Activated CD8-positive, alpha-beta T cell treated with anti-CD3 and anti-CD28 coated beads for 36 hours (primary cell): ENCODE measurements at regions not wholly inside any gene's neighbourhood (a gene's known extent, or its start where the extent isn't known, plus 50 kb on each side); places are given as distances from the start of the nearest gene placed in this dataset.

Experiments used
- ATAC-seq: fragments of 200-7000 bp; cut with Tn5 transposase; one replicate; pipeline ENCODE4 v1.10.0; 2021; ENCODE audit warnings: mild to moderate bottlenecking, moderate library complexity
- CTCF ChIA-PET: fragments of 350-600 bp; sonication (Branson Sonifier 250); formaldehyde crosslinking; loops from one replicate; lab custom pipeline; 2021; ENCODE audit warnings: antibody characterized with exemption; lab: Charles Lee
- POLR2A ChIA-PET: fragments of 350-600 bp; sonication (Branson Sonifier 250); formaldehyde crosslinking; loops from one replicate; lab custom pipeline; 2021; ENCODE audit warnings: antibody characterized with exemption; lab: Charles Lee
- DNase-seq: peaks from one replicate; pipeline ENCODE4 v3.0.0-alpha.2; 2020
- H3K27ac Mint-ChIP-seq: one replicate; pipeline ENCODE4 v1.8.0; 2021; ENCODE audit warnings: mild to moderate bottlenecking, mixed read lengths
- H3K27me3 Mint-ChIP-seq: one replicate; pipeline ENCODE4 v1.8.0; 2021; ENCODE audit warnings: mixed read lengths
- H3K36me3 Mint-ChIP-seq: one replicate; pipeline ENCODE4 v1.8.0; 2021; ENCODE audit warnings: low read depth, mixed read lengths
- H3K4me1 Mint-ChIP-seq: one replicate; pipeline ENCODE4 v1.8.0; 2021; ENCODE audit warnings: low read depth, mixed read lengths
- H3K4me3 Mint-ChIP-seq: one replicate; pipeline ENCODE4 v1.8.0; 2021; ENCODE audit warnings: mild to moderate bottlenecking, moderate library complexity, mixed read lengths
- H3K9me3 Mint-ChIP-seq: one replicate; pipeline ENCODE4 v1.8.0; 2021; ENCODE audit warnings: mixed read lengths
- intact Hi-C: fragments of 100-400 bp; cut with micrococcal nuclease; formaldehyde crosslinking; loops from one replicate; pipeline ENCODE4 v1.10.0; 2022
- TF ChIP-seq, protein P1 (sequence below): fragments of 200-600 bp; IDR thresholded peaks from one replicate; pipeline ENCODE4 v1.8.0; 2022; ENCODE audit warnings: antibody characterized with exemption, mild to moderate bottlenecking

- DNase-seq = no peak
- Mint-ChIP-seq H3K4me1 (no peaks in the 10 kb centered on the region), H3K9me3 (no peaks in the 10 kb centered on the region), H3K36me3 (no peaks in the 10 kb centered on the region), H3K27ac (no peak overlapping the region), H3K4me3 (no peak overlapping the region), H3K27me3 (peaks cover 28% of the 10 kb centered on the region)
- ChIA-PET CTCF (interaction anchor here (1.5 kb wide), 1 partner anchor 11 kb away, joined by 4 read pairs; no protein-coding TSS in a partner anchor), POLR2A (no interaction called here)
- intact Hi-C loops = no loop called here
- TF ChIP-seq, protein P1, sequence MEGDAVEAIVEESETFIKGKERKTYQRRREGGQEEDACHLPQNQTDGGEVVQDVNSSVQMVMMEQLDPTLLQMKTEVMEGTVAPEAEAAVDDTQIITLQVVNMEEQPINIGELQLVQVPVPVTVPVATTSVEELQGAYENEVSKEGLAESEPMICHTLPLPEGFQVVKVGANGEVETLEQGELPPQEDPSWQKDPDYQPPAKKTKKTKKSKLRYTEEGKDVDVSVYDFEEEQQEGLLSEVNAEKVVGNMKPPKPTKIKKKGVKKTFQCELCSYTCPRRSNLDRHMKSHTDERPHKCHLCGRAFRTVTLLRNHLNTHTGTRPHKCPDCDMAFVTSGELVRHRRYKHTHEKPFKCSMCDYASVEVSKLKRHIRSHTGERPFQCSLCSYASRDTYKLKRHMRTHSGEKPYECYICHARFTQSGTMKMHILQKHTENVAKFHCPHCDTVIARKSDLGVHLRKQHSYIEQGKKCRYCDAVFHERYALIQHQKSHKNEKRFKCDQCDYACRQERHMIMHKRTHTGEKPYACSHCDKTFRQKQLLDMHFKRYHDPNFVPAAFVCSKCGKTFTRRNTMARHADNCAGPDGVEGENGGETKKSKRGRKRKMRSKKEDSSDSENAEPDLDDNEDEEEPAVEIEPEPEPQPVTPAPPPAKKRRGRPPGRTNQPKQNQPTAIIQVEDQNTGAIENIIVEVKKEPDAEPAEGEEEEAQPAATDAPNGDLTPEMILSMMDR = no peak
- no peak for ATAC-seq
Observed at GRCh38 chr2:38232454-38232853, 144.6 kb downstream of the ATL2 start.

GRCh38 chr2:38230756-38231155 lies 146.3 kb downstream of the ATL2 start:
- intact Hi-C loops = no loop called here
- Mint-ChIP-seq H3K27me3 (peaks cover 28% of the 10 kb centered on the region), H3K27ac (no peak overlapping the region), H3K36me3 (no peaks in the 10 kb centered on the region), H3K9me3 (no peaks in the 10 kb centered on the region), H3K4me1 (no peaks in the 10 kb centered on the region), H3K4me3 (no peak overlapping the region)
- TF ChIP-seq, protein P1 = no peak
- CTCF ChIA-PET = no interaction called here
- ATAC-seq (no peak), DNase-seq (no peak)
- POLR2A ChIA-PET = no interaction called here

GRCh38 chr2:38228753-38229152 lies 148.3 kb downstream of the ATL2 start:
- Mint-ChIP-seq H3K27ac (no peak overlapping the region), H3K4me1 (no peaks in the 10 kb centered on the region), H3K27me3 (peaks cover 33% of the 10 kb centered on the region), H3K9me3 (no peaks in the 10 kb centered on the region), H3K36me3 (no peaks in the 10 kb centered on the region), H3K4me3 (no peak overlapping the region)
- DNase-seq = no peak
- no peak for ATAC-seq
- TF ChIP-seq, protein P1 = no peak
- intact Hi-C loops = no loop called here
- ChIA-PET CTCF (no interaction called here), POLR2A (no interaction called here)

- no peak for ATAC-seq
- POLR2A ChIA-PET = no interaction called here
Observed at GRCh38 chr2:38224821-38225437, 149.0 kb upstream of the CYP1B1 start.

GRCh38 chr2:38224181-38224580 lies 148.2 kb upstream of the CYP1B1 start:
- ChIA-PET CTCF (no interaction called here), POLR2A (no interaction called here)
- Mint-ChIP-seq H3K27ac (no peak overlapping the region), H3K27me3 (peaks cover 30% of the 10 kb centered on the region), H3K36me3 (no peaks in the 10 kb centered on the region), H3K4me3 (no peak overlapping the region), H3K9me3 (no peaks in the 10 kb centered on the region), H3K4me1 (no peaks in the 10 kb centered on the region)
- no peak for ATAC-seq
- TF ChIP-seq, protein P1 = no peak
- intact Hi-C loops = no loop called here
- DNase-seq = no peak

More at GRCh38 chr2:38224821-38225437, 149.0 kb upstream of the CYP1B1 start:
- intact Hi-C loops = no loop called here
- H3K9me3 Mint-ChIP-seq = no peaks in the 10 kb centered on the region
- DNase-seq = no peak
- TF ChIP-seq, protein P1 = no peak
- CTCF ChIA-PET = no interaction called here
- H3K27me3 Mint-ChIP-seq = peaks cover 30% of the 10 kb centered on the region
- no peak overlapping the region for H3K4me3 Mint-ChIP-seq
- no peaks in the 10 kb centered on the region for H3K4me1 Mint-ChIP-seq
- H3K36me3 Mint-ChIP-seq = no peaks in the 10 kb centered on the region
- no peak overlapping the region for H3K27ac Mint-ChIP-seq
